CD14-positive monocyte (primary cell): ENCODE measurements at regions not wholly inside any gene's neighbourhood (a gene's known extent, or its start where the extent isn't known, plus 50 kb on each side); places are given as distances from the start of the nearest gene placed in this dataset.

Experiments
- DNase-seq, 3 donors: peaks; one replicate each; pipeline ENCODE4 v3.0.0-alpha.2; 2011 to 2022
- H2AFZ ChIP-seq: 2 replicates; pipeline ENCODE4 v1.6.0; 2012; ENCODE audit warnings: mild to moderate bottlenecking, low read depth, low read length, inconsistent platforms; ENCODE audit not compliant: insufficient read depth, poor library complexity, severe bottlenecking
- H3K27ac ChIP-seq, 2 donors: 1 replicate in 1 of 2; 2 replicates in 1 of 2; pipeline ENCODE4 v1.5.1; 2012 to 2013; ENCODE audit warnings: low read length in 2 of 2, control low read depth in 1 of 2, inconsistent platforms in 1 of 2, low read depth in 1 of 2, mild to moderate bottlenecking in 1 of 2
- H3K27me3 ChIP-seq, 2 donors: one replicate each; pipeline versions ENCODE4 v1.6.0 to v1.6.1; 2011 to 2013; ENCODE audit warnings: low read length in 2 of 2; ENCODE audit not compliant: control insufficient read depth in 2 of 2, insufficient read depth in 2 of 2
- H3K36me3 ChIP-seq, 2 donors: replicated peaks in 1 of 2; 1 replicate in 1 of 2; 2 replicates in 1 of 2; pipeline versions ENCODE4 v1.5.1 to v1.6.1; 2012 to 2013; ENCODE audit warnings: low read length in 2 of 2, control low read depth in 1 of 2, inconsistent platforms in 1 of 2, mild to moderate bottlenecking in 1 of 2; ENCODE audit not compliant: insufficient read depth in 2 of 2, control insufficient read depth in 1 of 2
- H3K4me1 ChIP-seq, 2 donors: 1 replicate in 1 of 2; 2 replicates in 1 of 2; pipeline versions ENCODE4 v1.5.1 to v1.6.1; 2012 to 2013; ENCODE audit warnings: low read length in 2 of 2, control low read depth in 1 of 2, inconsistent platforms in 1 of 2, mild to moderate bottlenecking in 1 of 2, moderate library complexity in 1 of 2; ENCODE audit not compliant: insufficient read depth in 2 of 2, control insufficient read depth in 1 of 2
- H3K4me2 ChIP-seq: replicated peaks from 2 replicates; pipeline ENCODE3; 2012; ENCODE audit warnings: low read length, moderate library complexity, mild to moderate bottlenecking; ENCODE audit not compliant: poor library complexity, severe bottlenecking; ENCODE audit errors: extremely low read depth
- H3K4me3 ChIP-seq, 3 experiments: fragments of 200-600 bp in 1 of 3; sonication (generic) in 1 of 3; replicated peaks in 1 of 3; 1 replicate in 2 of 3; 2 replicates in 1 of 3; pipeline ENCODE4 v1.5.1; 2011 to 2013; ENCODE audit warnings: low read length in 3 of 3, mild to moderate bottlenecking in 3 of 3, control low read depth in 2 of 3, low read depth in 2 of 3, inconsistent platforms in 1 of 3, moderate library complexity in 1 of 3
- H3K79me2 ChIP-seq: 2 replicates; pipeline ENCODE4 v1.6.0; 2012; ENCODE audit warnings: mild to moderate bottlenecking, control low read depth, inconsistent platforms, low read length, moderate library complexity; ENCODE audit not compliant: insufficient read depth
- H3K9ac ChIP-seq: 2 replicates; pipeline ENCODE4 v1.6.0; 2017; ENCODE audit warnings: low read length, mild to moderate bottlenecking; ENCODE audit not compliant: insufficient read depth, poor library complexity, severe bottlenecking
- H3K9me3 ChIP-seq, 2 donors: replicated peaks in 1 of 2; 1 replicate in 1 of 2; 2 replicates in 1 of 2; pipeline versions ENCODE4 v1.5.1 to v1.6.1; 2012 to 2013; ENCODE audit warnings: low read length in 2 of 2, control low read depth in 1 of 2; ENCODE audit not compliant: control insufficient read depth in 1 of 2, insufficient read depth in 1 of 2
- H4K20me1 ChIP-seq: 2 replicates; pipeline ENCODE4 v1.6.0; 2012; ENCODE audit warnings: mild to moderate bottlenecking, low read length, control low read depth, moderate library complexity; ENCODE audit not compliant: insufficient read depth
- H3K27ac Mint-ChIP-seq, 7 donors: one replicate each; pipeline ENCODE4 v1.8.0; 2020; ENCODE audit warnings: mild to moderate bottlenecking in 7 of 7, mixed read lengths in 7 of 7, moderate library complexity in 6 of 7, inconsistent platforms in 2 of 7
- H3K27me3 Mint-ChIP-seq, 3 donors: one replicate each; pipeline ENCODE4 v1.8.0; 2021 to 2022; ENCODE audit warnings: low read depth in 3 of 3, mild to moderate bottlenecking in 3 of 3, mixed read lengths in 3 of 3, moderate library complexity in 3 of 3, inconsistent platforms in 1 of 3
- H3K36me3 Mint-ChIP-seq, 2 donors: one replicate each; pipeline ENCODE4 v1.8.0; 2020; ENCODE audit warnings: mixed read lengths in 2 of 2, inconsistent platforms in 1 of 2, mild to moderate bottlenecking in 1 of 2
- H3K4me1 Mint-ChIP-seq: one replicate; pipeline ENCODE4 v1.8.0; 2020; ENCODE audit warnings: mild to moderate bottlenecking, mixed read lengths
- H3K4me3 Mint-ChIP-seq, 2 donors: one replicate each; pipeline ENCODE4 v1.8.0; 2020; ENCODE audit warnings: mild to moderate bottlenecking in 2 of 2, mixed read lengths in 2 of 2, moderate library complexity in 1 of 2
- H3K9me3 Mint-ChIP-seq, 7 donors: one replicate each; pipeline ENCODE4 v1.8.0; 2020 to 2022; ENCODE audit warnings: mixed read lengths in 7 of 7, mild to moderate bottlenecking in 6 of 7, moderate library complexity in 6 of 7, inconsistent platforms in 2 of 7
- CTCF ChIP-seq: fragments of 200-600 bp; IDR thresholded peaks from one replicate; pipeline ENCODE4 v1.8.0; 2022; ENCODE audit warnings: antibody characterized with exemption, mild to moderate bottlenecking
- WGBS: methylation state at CpG from one replicate; pipeline ENCODE4 v1.1.5; 2013; ENCODE audit warnings: missing lambda C conversion rate; ENCODE audit not compliant: insufficient coverage; 5-methylcytosine and 5-hydroxymethylcytosine counted together
- intact Hi-C, 2 donors: fragments of 100-400 bp; cut with micrococcal nuclease; formaldehyde crosslinking; loops; one replicate each; pipeline versions ENCODE4 v1.15.0 to v1.15.1; 2023

- Histone ChIP-seq H3K9ac (no peak overlapping the region), H3K9me3 (peaks cover 7 to 10% of the 10 kb centered on the region in 2 donors), H3K4me2 (no peak overlapping the region), H3K4me1 (no peaks in the 10 kb centered on the region), H4K20me1 (no peaks in the 10 kb centered on the region), H3K27ac (no peak overlapping the region), H3K4me3 (no peak overlapping the region), H3K79me2 (no peaks in the 10 kb centered on the region), H3K27me3 (no peaks in the 10 kb centered on the region), H2AFZ (no peak overlapping the region), H3K36me3 (no peaks in the 10 kb centered on the region)
- Mint-ChIP-seq H3K9me3 (peaks cover 0 to 14% (median 4%) of the 10 kb centered on the region in 7 donors), H3K27me3 (peaks cover 3 to 6% (median 3%) of the 10 kb centered on the region in 3 donors), H3K36me3 (no peaks in the 10 kb centered on the region), H3K4me1 (no peaks in the 10 kb centered on the region), H3K27ac (no peak overlapping the region), H3K4me3 (no peak overlapping the region)
- no peak for TF ChIP-seq CTCF
- no peak for DNase-seq
- intact Hi-C loops, result no loop called here
- 88% methylated on average over 2 of the region's 2 CpGs for WGBS
These were observed 182.1 kb upstream of the TSHZ3 start for GRCh38 chr19:31531326-31531725.

- Histone ChIP-seq H3K27me3 (no peaks in the 10 kb centered on the region), H3K4me3 (no peak overlapping the region), H3K4me1 (no peaks in the 10 kb centered on the region), H3K36me3 (no peaks in the 10 kb centered on the region), H3K9me3 (peaks cover 0 to 7% of the 10 kb centered on the region in 2 donors), H3K9ac (no peak overlapping the region), H3K79me2 (no peaks in the 10 kb centered on the region), H3K27ac (no peak overlapping the region), H2AFZ (no peak overlapping the region), H3K4me2 (no peak overlapping the region), H4K20me1 (no peaks in the 10 kb centered on the region)
- no peak for DNase-seq
- intact Hi-C loops, result no loop called here
- WGBS, result 92% methylated on average over 5 of the region's 8 CpGs
- Mint-ChIP-seq H3K4me1 (no peaks in the 10 kb centered on the region), H3K27me3 (peaks cover 3 to 6% (median 3%) of the 10 kb centered on the region in 3 donors), H3K9me3 (peaks cover 0 to 14% (median 3%) of the 10 kb centered on the region in 7 donors), H3K27ac (no peak overlapping the region), H3K4me3 (no peak overlapping the region), H3K36me3 (no peaks in the 10 kb centered on the region)
- TF ChIP-seq CTCF, result no peak
These were observed 182.8 kb upstream of the TSHZ3 start for GRCh38 chr19:31532034-31532433.
